A204.1 (cell line): ENCODE measurements at regions not wholly inside any gene's neighbourhood (a gene's known extent, or its start where the extent isn't known, plus 50 kb on each side); places are given as distances from the start of the nearest gene placed in this dataset.

Experiments
- FAIRE-seq: peaks from 2 replicates; lab custom pipeline; 2012; peaks lifted over from hg19 to GRCh38; lab: Jason Lieb, UNC

DNA sequence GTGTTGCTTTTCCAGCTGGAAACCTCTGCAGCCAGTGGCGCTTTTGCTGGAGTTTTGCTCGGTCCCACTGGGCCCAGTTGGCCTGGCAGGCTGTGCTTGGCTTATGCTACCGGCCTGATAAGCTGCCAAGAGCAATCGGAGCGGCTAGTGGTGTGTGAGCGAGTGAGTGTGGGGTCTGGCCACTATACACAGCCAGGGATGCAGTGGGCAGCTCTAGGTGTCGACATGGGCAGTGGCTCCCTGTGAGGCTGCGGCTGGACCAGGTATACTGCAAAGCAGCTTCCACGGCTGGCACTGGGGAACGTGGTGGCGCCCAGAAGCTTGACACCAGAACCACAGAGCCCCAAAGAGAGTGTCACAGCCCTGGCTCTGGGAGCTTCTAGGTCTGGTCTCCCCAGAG, 996.5 kb downstream of the GRIK2 start:
- no peak for FAIRE-seq

DNA sequence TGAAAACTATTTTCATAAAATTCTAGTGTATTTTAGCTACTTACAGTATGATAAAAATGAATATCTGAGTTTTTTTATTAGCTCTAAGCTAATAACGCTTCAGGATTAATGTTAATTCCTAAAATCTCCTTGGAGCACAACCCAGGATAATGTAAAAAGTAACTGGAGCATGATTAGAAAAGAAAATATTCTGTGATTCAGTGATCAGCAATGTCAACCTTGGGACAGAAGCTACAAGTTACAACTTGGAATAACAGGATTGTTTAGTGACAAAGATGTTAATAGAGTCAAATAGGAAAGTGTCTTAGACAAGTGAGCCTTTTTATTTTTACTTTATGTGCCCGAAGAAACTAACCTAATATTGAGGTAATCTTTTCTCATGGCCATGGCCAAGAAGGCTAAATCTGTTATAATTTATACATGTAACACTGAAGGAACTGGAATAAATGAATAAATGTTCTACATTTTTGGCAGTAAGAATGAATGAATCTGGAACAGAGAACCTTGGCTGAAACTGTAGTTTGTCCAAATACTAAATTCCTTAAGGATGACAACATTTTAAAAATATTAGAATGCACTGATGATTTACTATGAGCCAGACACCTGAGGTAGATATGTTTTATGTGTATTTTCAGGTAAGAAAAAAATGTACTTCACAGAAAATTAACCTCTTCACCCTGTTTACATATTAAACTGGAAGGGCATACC, 994.0 kb downstream of the GRIK2 start:
- no peak for FAIRE-seq

DNA sequence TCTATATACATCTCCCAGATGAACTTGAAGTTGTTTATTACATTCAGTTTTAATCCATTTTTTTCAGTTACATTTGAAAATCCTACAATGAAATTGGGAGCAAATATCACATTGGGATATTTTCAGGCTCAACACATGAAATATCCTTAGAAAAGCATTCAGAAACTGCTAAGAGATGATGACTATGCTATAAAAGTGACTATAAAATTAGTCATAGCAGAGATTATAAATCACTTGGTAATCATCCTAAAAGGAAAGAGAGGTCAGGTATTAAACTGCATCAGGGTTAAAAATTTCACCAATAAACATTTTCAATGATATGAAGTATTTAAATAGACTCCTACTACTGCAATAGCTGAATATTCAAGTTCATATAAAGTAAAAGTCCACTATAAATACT, 987.7 kb downstream of the GRIK2 start:
- FAIRE-seq, result no peak

DNA sequence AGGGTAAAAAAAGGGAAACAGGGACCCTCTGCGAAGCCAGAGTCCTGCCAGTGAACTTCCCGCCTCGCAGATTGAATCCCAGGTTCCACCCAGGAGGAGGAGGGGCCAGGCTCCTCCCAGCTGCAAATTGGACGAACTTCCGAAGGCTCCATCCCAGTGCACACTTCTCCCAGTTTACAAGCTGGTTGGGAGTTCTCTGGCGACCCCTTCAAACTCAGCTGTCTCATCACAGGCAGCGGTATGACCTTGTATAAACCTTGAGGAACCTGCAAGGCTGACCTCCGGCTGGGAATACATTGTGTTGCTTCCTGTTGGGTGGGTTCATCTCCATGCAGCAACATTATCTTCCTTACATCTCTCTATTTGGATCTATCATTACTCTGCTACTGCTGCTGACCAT, 962.7 kb downstream of the GRIK2 start:
- no peak for FAIRE-seq

DNA sequence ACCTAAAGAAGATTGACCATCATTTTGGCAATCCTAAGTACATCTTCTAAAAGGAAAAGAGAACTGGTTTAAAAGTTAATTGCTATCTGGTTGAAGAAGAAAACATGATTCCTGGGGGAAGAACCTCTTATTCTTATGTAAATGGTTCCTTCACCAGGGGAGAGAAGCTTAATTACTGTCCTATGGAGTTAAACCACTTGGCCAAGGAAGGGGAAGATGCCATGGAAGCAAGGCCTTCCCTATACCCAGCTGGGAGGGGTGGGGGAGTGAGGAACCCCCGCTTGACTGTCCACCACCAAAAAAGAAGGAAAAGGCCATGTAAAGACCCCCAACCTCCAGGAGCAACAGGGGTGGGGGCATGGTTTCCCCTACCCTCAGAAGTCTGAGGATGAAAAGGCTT, 962.1 kb downstream of the GRIK2 start:
- FAIRE-seq, result no peak

DNA sequence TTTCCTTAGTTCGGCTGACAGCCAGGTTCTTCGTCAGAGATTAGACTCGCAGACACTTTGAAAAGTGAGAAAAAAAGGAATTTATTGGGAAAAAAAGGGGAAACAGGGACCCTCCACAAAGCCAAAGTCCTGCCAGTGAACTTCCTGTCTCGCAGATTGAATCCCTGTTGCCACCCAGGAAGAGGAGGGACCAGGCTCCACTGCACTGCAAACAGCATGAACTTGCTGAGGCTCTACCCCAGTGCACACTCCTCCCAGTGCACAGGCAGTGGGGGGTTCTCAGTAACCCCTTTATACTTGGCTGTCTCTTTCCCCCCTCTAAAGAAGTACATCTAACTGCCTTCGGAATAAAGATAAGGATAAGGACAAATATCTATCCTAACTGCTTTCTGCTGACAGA, 959.0 kb downstream of the GRIK2 start:
- FAIRE-seq, result no peak

DNA sequence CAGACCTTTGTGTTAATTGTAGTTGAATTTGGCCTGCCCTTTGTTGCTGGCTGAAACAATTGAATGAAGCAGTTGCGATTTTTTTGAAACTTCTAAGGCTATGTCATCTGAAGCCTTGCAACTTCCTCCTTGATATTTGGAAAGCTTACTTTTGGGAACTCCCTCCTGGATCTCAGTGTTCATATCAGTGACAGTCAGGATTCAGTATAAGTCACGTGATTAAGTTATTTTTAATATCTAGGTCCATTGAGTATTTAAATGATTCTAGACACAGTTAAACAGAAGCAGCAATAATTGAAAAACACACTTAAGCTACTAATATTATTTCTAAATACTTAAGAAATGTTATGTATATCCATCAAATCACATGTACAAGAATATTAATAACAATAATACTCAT, 951.3 kb downstream of the GRIK2 start:
- FAIRE-seq, result no peak

DNA sequence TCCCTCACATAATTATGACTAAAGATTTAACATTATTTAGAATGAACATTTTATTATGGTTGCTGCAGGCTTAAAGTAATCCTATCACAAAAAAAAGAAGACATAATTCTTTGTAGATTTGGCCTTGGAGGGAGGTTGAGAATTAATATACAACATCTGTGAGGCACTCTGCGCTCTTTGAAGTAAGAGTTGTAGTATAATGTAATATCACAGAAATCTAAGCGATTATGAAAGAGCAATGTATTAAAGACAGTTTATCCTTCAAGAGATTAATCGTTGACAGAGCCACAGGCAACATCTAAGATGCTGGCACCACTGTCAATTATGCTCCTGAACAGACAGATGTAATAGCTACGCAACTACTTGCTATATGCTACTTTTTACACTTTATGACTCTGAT, 946.8 kb downstream of the GRIK2 start:
- no peak for FAIRE-seq

DNA sequence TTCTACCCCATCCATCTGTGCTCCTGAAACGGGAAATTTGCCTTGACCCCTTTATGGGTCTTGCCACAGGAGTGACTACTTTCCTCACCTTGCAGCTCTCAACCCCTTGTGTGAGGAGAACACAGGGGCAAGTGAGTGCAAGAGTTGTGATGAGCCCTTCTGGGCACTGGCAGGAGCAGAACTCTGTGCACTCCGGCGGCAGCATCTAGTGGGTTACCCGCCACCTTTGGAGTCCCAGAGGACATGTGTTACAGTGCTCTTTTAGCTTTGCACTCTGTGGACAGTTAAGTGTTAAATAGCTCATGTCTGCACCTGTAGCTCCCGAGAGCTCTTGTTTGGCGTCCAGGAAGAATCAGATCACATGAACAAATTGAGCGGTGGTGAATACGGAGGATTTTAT, 940.2 kb downstream of the GRIK2 start:
- FAIRE-seq, result no peak

DNA sequence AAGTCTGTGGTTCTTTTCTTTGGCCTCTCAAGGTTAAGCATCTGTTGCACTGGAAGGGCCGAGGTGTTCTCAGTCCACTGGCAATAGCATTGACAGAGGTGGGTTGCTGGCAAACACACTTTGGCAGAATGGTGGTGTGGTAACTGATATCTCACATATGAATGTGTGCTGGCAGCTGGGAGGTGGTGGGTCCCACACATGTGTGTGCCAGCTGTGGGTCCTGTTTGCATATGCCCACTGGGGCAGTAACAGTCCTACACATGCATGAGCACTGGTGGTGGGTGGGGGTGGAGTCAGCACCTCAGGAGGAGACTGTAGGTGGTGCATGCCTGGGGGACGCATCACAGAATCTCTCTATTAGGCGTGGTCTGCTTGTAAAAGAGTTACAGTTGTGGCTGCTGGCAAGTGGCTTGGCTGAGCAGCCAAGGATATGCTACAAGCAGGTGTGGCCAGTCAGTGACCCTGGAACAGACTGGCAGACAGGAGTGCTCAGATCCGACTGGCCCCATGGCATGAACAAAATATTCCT, 934.3 kb downstream of the GRIK2 start:
- FAIRE-seq, result no peak

DNA sequence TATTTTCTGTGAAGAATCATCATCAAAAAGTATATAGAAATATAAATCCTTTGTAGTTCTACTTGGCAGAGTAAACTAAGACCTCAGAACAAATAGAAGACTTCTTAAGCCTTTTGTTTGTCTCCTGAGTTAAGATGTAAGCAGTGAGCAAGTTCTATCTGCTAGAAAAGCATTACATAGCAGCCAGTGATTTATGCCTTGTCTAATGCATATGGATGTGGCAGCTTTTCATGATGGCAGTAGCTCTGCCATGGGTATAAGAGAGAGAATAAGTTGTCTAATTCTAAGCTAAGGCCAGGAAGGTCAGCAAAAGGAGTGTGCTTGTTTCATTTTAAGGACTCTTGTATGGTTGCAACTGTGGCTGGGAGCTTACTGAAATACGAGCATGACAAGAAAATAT, 920.2 kb downstream of the GRIK2 start:
- no peak for FAIRE-seq

DNA sequence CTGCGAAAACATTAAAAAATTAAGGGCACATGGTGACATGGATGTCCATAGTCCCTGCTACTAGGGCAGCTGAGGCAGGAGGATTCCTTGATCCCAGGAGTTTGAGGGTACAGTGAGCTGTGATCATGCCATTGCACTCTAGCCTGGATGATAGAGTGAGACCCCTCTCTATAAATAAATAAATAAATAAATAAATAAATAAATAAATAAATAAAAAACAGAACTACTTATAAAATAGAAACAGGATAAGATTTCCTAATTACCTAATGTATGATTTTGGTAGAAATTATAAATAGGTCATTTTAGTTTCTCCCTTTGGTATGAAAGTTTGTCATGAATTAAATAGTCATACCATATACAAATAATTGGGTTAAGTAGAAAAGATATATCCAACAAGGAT, 916.2 kb downstream of the GRIK2 start:
- FAIRE-seq, result no peak

DNA sequence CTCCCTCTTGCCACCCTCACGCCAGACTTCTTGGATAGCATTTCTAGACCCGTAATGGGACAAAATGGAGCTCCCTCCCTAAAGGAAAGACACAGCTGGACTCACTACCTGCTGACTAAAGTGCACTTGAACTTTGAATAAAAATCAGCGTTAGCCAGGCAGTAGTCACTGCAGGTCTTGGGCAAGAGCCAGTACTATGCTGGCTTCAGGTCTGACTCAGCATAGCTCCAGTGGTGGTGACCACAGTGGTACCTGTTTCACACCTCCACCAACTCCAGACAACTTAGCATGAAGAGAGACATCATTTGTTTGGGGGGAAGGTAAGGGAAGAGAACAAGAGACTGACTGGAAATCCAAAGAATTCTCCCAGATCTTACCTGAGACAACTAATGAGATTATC, 906.8 kb downstream of the GRIK2 start:
- FAIRE-seq, result no peak

DNA sequence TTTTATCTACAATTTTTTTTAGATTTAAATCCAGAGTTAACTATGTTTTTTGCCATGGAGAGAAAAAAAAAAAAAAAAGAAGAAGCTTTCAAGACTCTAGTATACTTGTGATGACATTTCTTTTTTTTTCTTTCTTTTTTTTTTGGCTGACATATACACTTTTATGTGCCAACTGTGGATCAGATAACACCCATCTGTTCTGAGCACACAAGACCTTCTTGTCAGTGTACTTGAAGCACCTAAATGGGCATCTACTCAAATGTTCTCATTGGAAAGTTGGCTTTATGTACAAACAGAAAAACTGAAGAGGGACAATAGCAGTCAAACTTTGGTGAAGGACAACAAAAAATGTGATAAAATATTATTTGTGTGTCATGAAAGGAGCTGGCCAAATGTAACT, 904.5 kb downstream of the GRIK2 start:
- no peak for FAIRE-seq
